ENCODE measurements at regions not wholly inside any gene's neighbourhood (a gene's known extent, or its start where the extent isn't known, plus 50 kb on each side); places are given as distances from the start of the nearest gene placed in this dataset.
"Not testable (repeated sequence)": the region's sequence is repeated elsewhere in the genome, so short reads cannot be mapped to it uniquely, and the experiment has no call there.

- no peak overlapping the region for H3K4me3 ChIP-seq (ENCODE audit: low read length in 2 of 2)
- intact Hi-C loops (cut with micrococcal nuclease), result no loop called here
- Mint-ChIP-seq H3K4me1 (no peaks in the 10 kb centered on the region), H3K36me3 (no peaks in the 10 kb centered on the region), H3K4me3 (no peak overlapping the region), H3K9me3 (peaks cover 0 to 6% (median 0%) of the 10 kb centered on the region in 8 donors), H3K27me3 (peaks cover 1 to 2% of the 10 kb centered on the region in 2 donors), H3K27ac (no peak overlapping the region)
- ChIA-PET POLR2A (ENCODE audit: partially characterized antibody) (no interaction called here), CTCF (ENCODE audit: partially characterized antibody) (interaction anchor here (1.5 kb wide), 1 partner anchor 166 kb away, joined by 3 read pairs; the partner anchor contains the start of gene DUSP10)
- no peaks in the 10 kb centered on the region for H3K27me3 ChIP-seq (ENCODE audit: insufficient read depth, low read length)
- DNase-seq, result no peak
- H3K9me3 ChIP-seq (ENCODE audit: control insufficient read depth in 1 of 2, low read length in 2 of 2), result no peaks in the 10 kb centered on the region
- H3K27ac ChIP-seq (ENCODE audit: low read depth, low read length), result no peak overlapping the region
- H3K36me3 ChIP-seq (ENCODE audit: insufficient read depth, low read length), result no peaks in the 10 kb centered on the region
- no peaks in the 10 kb centered on the region for H3K4me1 ChIP-seq (ENCODE audit: insufficient read depth, low read length)
Measured at GRCh38 chr1:221575605-221576004, 166.3 kb downstream of the DUSP10 start.

GRCh38 chr1:221576268-221576667, 165.6 kb downstream of the DUSP10 start:
- peaks cover 0 to 6% (median 0%) of the 10 kb centered on the region in 8 donors for H3K9me3 Mint-ChIP-seq
- no peak overlapping the region for H3K27ac Mint-ChIP-seq
- Histone ChIP-seq H3K27ac (ENCODE audit: low read depth, low read length) (no peak overlapping the region), H3K4me3 (ENCODE audit: low read length in 2 of 2) (no peak overlapping the region), H3K4me1 (ENCODE audit: insufficient read depth, low read length) (no peaks in the 10 kb centered on the region), H3K36me3 (ENCODE audit: insufficient read depth, low read length) (no peaks in the 10 kb centered on the region), H3K9me3 (ENCODE audit: control insufficient read depth in 1 of 2, low read length in 2 of 2) (no peaks in the 10 kb centered on the region), H3K27me3 (ENCODE audit: insufficient read depth, low read length) (no peaks in the 10 kb centered on the region)
- no peak overlapping the region for H3K4me3 Mint-ChIP-seq
- ChIA-PET CTCF (ENCODE audit: partially characterized antibody) (interaction anchor here (1.5 kb wide), 1 partner anchor 165 kb away, joined by 3 read pairs; the partner anchor contains the start of gene DUSP10), POLR2A (ENCODE audit: partially characterized antibody) (no interaction called here)
- intact Hi-C loops (cut with micrococcal nuclease), result no loop called here
- no peaks in the 10 kb centered on the region for H3K4me1 Mint-ChIP-seq
- no peaks in the 10 kb centered on the region for H3K36me3 Mint-ChIP-seq
- DNase-seq, result no peak
- H3K27me3 Mint-ChIP-seq, result peaks cover 1 to 2% of the 10 kb centered on the region in 2 donors

- CTCF ChIA-PET (ENCODE audit: partially characterized antibody), result interaction anchor here (1.1 kb wide), 1 partner anchor 13 kb away, joined by 3 read pairs; no protein-coding TSS in a partner anchor
- Mint-ChIP-seq H3K27ac (no peak overlapping the region), H3K4me1 (no peaks in the 10 kb centered on the region), H3K9me3 (peaks cover 0 to 4% (median 0%) of the 10 kb centered on the region in 8 donors), H3K36me3 (no peaks in the 10 kb centered on the region), H3K4me3 (no peak overlapping the region), H3K27me3 (peaks cover 0 to 5% of the 10 kb centered on the region in 2 donors)
- POLR2A ChIA-PET (ENCODE audit: partially characterized antibody), result no interaction called here
- no peak for DNase-seq
- Histone ChIP-seq H3K4me3 (ENCODE audit: low read length in 2 of 2) (no peak overlapping the region), H3K4me1 (ENCODE audit: insufficient read depth, low read length) (no peaks in the 10 kb centered on the region), H3K9me3 (ENCODE audit: control insufficient read depth in 1 of 2, low read length in 2 of 2) (no peaks in the 10 kb centered on the region), H3K27me3 (ENCODE audit: insufficient read depth, low read length) (no peaks in the 10 kb centered on the region), H3K36me3 (ENCODE audit: insufficient read depth, low read length) (no peaks in the 10 kb centered on the region), H3K27ac (ENCODE audit: low read depth, low read length) (no peak overlapping the region)
- intact Hi-C loops (cut with micrococcal nuclease), result no loop called here
Measured at GRCh38 chr1:221583465-221583864, 158.4 kb downstream of the DUSP10 start.

GRCh38 chr1:221587013-221587412, 154.9 kb downstream of the DUSP10 start:
- H3K27me3 ChIP-seq (ENCODE audit: insufficient read depth, low read length); POLR2A ChIA-PET (ENCODE audit: partially characterized antibody); H3K4me1 ChIP-seq (ENCODE audit: insufficient read depth, low read length); H3K36me3 ChIP-seq (ENCODE audit: insufficient read depth, low read length); H3K27ac Mint-ChIP-seq; H3K36me3 Mint-ChIP-seq; H3K27me3 Mint-ChIP-seq; H3K9me3 Mint-ChIP-seq; intact Hi-C loops (cut with micrococcal nuclease); H3K9me3 ChIP-seq (ENCODE audit: control insufficient read depth in 1 of 2, low read length in 2 of 2); H3K4me3 Mint-ChIP-seq; H3K4me1 Mint-ChIP-seq; H3K4me3 ChIP-seq (ENCODE audit: low read length in 2 of 2); DNase-seq; CTCF ChIA-PET (ENCODE audit: partially characterized antibody); H3K27ac ChIP-seq (ENCODE audit: low read depth, low read length): not testable (repeated sequence)

GRCh38 chr1:221591250-221591649, 150.6 kb downstream of the DUSP10 start:
- H3K27me3 ChIP-seq (ENCODE audit: insufficient read depth, low read length); H3K9me3 Mint-ChIP-seq; intact Hi-C loops (cut with micrococcal nuclease); DNase-seq; H3K4me1 ChIP-seq (ENCODE audit: insufficient read depth, low read length); CTCF ChIA-PET (ENCODE audit: partially characterized antibody); H3K27ac Mint-ChIP-seq; H3K9me3 ChIP-seq (ENCODE audit: control insufficient read depth in 1 of 2, low read length in 2 of 2); H3K36me3 ChIP-seq (ENCODE audit: insufficient read depth, low read length); H3K27ac ChIP-seq (ENCODE audit: low read depth, low read length); H3K4me3 Mint-ChIP-seq; H3K36me3 Mint-ChIP-seq; H3K4me1 Mint-ChIP-seq; POLR2A ChIA-PET (ENCODE audit: partially characterized antibody); H3K4me3 ChIP-seq (ENCODE audit: low read length in 2 of 2); H3K27me3 Mint-ChIP-seq: not testable (repeated sequence)

GRCh38 chr1:221594576-221594975, 147.3 kb downstream of the DUSP10 start:
- CTCF ChIA-PET (ENCODE audit: partially characterized antibody), result no interaction called here
- H3K36me3 ChIP-seq (ENCODE audit: insufficient read depth, low read length), result no peaks in the 10 kb centered on the region
- POLR2A ChIA-PET (ENCODE audit: partially characterized antibody), result interaction anchor here (1.1 kb wide), 1 partner anchor 118 kb away, joined by 3 read pairs; no protein-coding TSS in a partner anchor
- no peaks in the 10 kb centered on the region for H3K36me3 Mint-ChIP-seq
- no peak overlapping the region for H3K27ac ChIP-seq (ENCODE audit: low read depth, low read length)
- no peaks in the 10 kb centered on the region for H3K9me3 Mint-ChIP-seq
- no peak overlapping the region for H3K27ac Mint-ChIP-seq
- H3K4me3 Mint-ChIP-seq, result no peak overlapping the region
- H3K4me3 ChIP-seq (ENCODE audit: low read length in 2 of 2), result no peak overlapping the region
- intact Hi-C loops (cut with micrococcal nuclease), result no loop called here
- peaks cover 0 to 5% of the 10 kb centered on the region in 2 donors for H3K27me3 Mint-ChIP-seq
- no peaks in the 10 kb centered on the region for H3K4me1 Mint-ChIP-seq
- H3K4me1 ChIP-seq (ENCODE audit: insufficient read depth, low read length), result no peaks in the 10 kb centered on the region
- no peak for DNase-seq
- no peaks in the 10 kb centered on the region for H3K27me3 ChIP-seq (ENCODE audit: insufficient read depth, low read length)
- H3K9me3 ChIP-seq (ENCODE audit: control insufficient read depth in 1 of 2, low read length in 2 of 2), result no peaks in the 10 kb centered on the region

- H3K36me3 Mint-ChIP-seq, result no peaks in the 10 kb centered on the region
- CTCF ChIA-PET (ENCODE audit: partially characterized antibody), result no interaction called here
- intact Hi-C loops (cut with micrococcal nuclease), result no loop called here
- no peak overlapping the region for H3K4me3 Mint-ChIP-seq
- H3K4me1 Mint-ChIP-seq, result no peaks in the 10 kb centered on the region
- no peak for DNase-seq
- Histone ChIP-seq H3K36me3 (ENCODE audit: insufficient read depth, low read length) (no peaks in the 10 kb centered on the region), H3K27me3 (ENCODE audit: insufficient read depth, low read length) (no peaks in the 10 kb centered on the region), H3K9me3 (ENCODE audit: control insufficient read depth in 1 of 2, low read length in 2 of 2) (no peaks in the 10 kb centered on the region), H3K27ac (ENCODE audit: low read depth, low read length) (no peak overlapping the region), H3K4me1 (ENCODE audit: insufficient read depth, low read length) (no peaks in the 10 kb centered on the region), H3K4me3 (ENCODE audit: low read length in 2 of 2) (no peak overlapping the region)
- H3K27ac Mint-ChIP-seq, result no peak overlapping the region
- H3K9me3 Mint-ChIP-seq, result no peaks in the 10 kb centered on the region
- peaks cover 0 to 5% of the 10 kb centered on the region in 2 donors for H3K27me3 Mint-ChIP-seq
- POLR2A ChIA-PET (ENCODE audit: partially characterized antibody), result no interaction called here
Measured at GRCh38 chr1:221598122-221598521, 143.8 kb downstream of the DUSP10 start.

GRCh38 chr1:221601166-221601565, 140.7 kb downstream of the DUSP10 start:
- Histone ChIP-seq H3K36me3 (ENCODE audit: insufficient read depth, low read length) (no peaks in the 10 kb centered on the region), H3K4me1 (ENCODE audit: insufficient read depth, low read length) (no peaks in the 10 kb centered on the region), H3K27me3 (ENCODE audit: insufficient read depth, low read length) (no peaks in the 10 kb centered on the region), H3K4me3 (ENCODE audit: low read length in 2 of 2) (no peak overlapping the region), H3K9me3 (ENCODE audit: control insufficient read depth in 1 of 2, low read length in 2 of 2) (no peaks in the 10 kb centered on the region), H3K27ac (ENCODE audit: low read depth, low read length) (no peak overlapping the region)
- intact Hi-C loops (cut with micrococcal nuclease), result no loop called here
- no peak overlapping the region for H3K27ac Mint-ChIP-seq
- DNase-seq, result no peak
- no peaks in the 10 kb centered on the region for H3K36me3 Mint-ChIP-seq
- no peak overlapping the region for H3K4me3 Mint-ChIP-seq
- peaks cover 0 to 5% of the 10 kb centered on the region in 2 donors for H3K27me3 Mint-ChIP-seq
- CTCF ChIA-PET (ENCODE audit: partially characterized antibody), result no interaction called here
- no peaks in the 10 kb centered on the region for H3K4me1 Mint-ChIP-seq
- POLR2A ChIA-PET (ENCODE audit: partially characterized antibody), result no interaction called here
- no peaks in the 10 kb centered on the region for H3K9me3 Mint-ChIP-seq

Measured in CD4-positive, alpha-beta memory T cell (primary cell).